ENCODE measurements at regions not wholly inside any gene's neighbourhood (a gene's known extent, or its start where the extent isn't known, plus 50 kb on each side); places are given as distances from the start of the nearest gene placed in this dataset.
"Not testable (repeated sequence)": the region's sequence is repeated elsewhere in the genome, so short reads cannot be mapped to it uniquely, and the experiment has no call there.

GRCh38 chr16:86874141-86874540 is 295.8 kb downstream of the FOXL1 start:
- no peak for DNase-seq

- DNase-seq, result no peak
Measured at GRCh38 chr16:86876499-86876898, 298.1 kb downstream of the FOXL1 start.

GRCh38 chr16:86877108-86877507 is 298.8 kb downstream of the FOXL1 start:
- no peak for DNase-seq

- no peak for DNase-seq
Measured at GRCh38 chr16:86877835-86878234, 299.5 kb downstream of the FOXL1 start.

GRCh38 chr16:86878236-86879080 is 300.1 kb downstream of the FOXL1 start:
- DNase-seq, result no peak

- DNase-seq, result no peak
Measured at GRCh38 chr16:86879268-86879667, 300.9 kb downstream of the FOXL1 start.

GRCh38 chr16:86880316-86881117 is 302.2 kb downstream of the FOXL1 start:
- no peak for DNase-seq

GRCh38 chr16:86881118-86881510 is 302.8 kb downstream of the FOXL1 start:
- no peak for DNase-seq

GRCh38 chr16:86881861-86882273 is 303.5 kb downstream of the FOXL1 start:
- no peak for DNase-seq

GRCh38 chr16:86882586-86883280 is 304.4 kb downstream of the FOXL1 start:
- DNase-seq, result no peak

- DNase-seq, result no peak
Measured at GRCh38 chr16:86883583-86884389, 305.4 kb downstream of the FOXL1 start.

- no peak for DNase-seq
Measured at GRCh38 chr16:86884390-86884650, 306.0 kb downstream of the FOXL1 start.

- no peak for DNase-seq
Measured at GRCh38 chr16:86885139-86885538, 306.8 kb downstream of the FOXL1 start.

GRCh38 chr16:86886651-86887050 is 308.3 kb downstream of the FOXL1 start:
- no peak for DNase-seq

GRCh38 chr16:86887416-86887815 is 309.1 kb downstream of the FOXL1 start:
- no peak for DNase-seq

- no peak for DNase-seq
Measured at GRCh38 chr16:86888231-86889053, 310.1 kb downstream of the FOXL1 start.

- DNase-seq, result not testable (repeated sequence)
Measured at GRCh38 chr16:86889054-86889366, 310.7 kb downstream of the FOXL1 start.

GRCh38 chr16:86889974-86890373 is 311.6 kb downstream of the FOXL1 start:
- no peak for DNase-seq

GRCh38 chr16:86891121-86891520 is 312.8 kb downstream of the FOXL1 start:
- no peak for DNase-seq

GRCh38 chr16:86891631-86892030 is 313.3 kb downstream of the FOXL1 start:
- DNase-seq, result no peak

GRCh38 chr16:86892509-86892908 is 314.2 kb downstream of the FOXL1 start:
- DNase-seq, result no peak

GRCh38 chr16:86893506-86893905 is 315.2 kb downstream of the FOXL1 start:
- DNase-seq, result no peak
